HEK293T (cell line): ENCODE measurements at regions not wholly inside any gene's neighbourhood (a gene's known extent, or its start where the extent isn't known, plus 50 kb on each side); places are given as distances from the start of the nearest gene placed in this dataset.

Experiments used
- BHLHE40 ChIP-seq: fragments of 450-650 bp; IDR thresholded peaks from 2 replicates; pipeline ENCODE4 v1.6.1; 2016; ENCODE audit warnings: mild to moderate bottlenecking, moderate library complexity, borderline replicate concordance
- HDGF ChIP-seq: fragments of 450-650 bp; IDR thresholded peaks from 2 replicates; pipeline ENCODE4 v1.6.1; 2017; ENCODE audit warnings: antibody characterized with exemption, borderline replicate concordance
- LEF1 ChIP-seq: fragments of 450-650 bp; IDR thresholded peaks from 2 replicates; pipeline ENCODE4 v1.6.1; 2017; ENCODE audit warnings: mild to moderate bottlenecking, borderline replicate concordance
- NFRKB ChIP-seq: fragments of 450-650 bp; IDR thresholded peaks from 2 replicates; pipeline ENCODE4 v1.6.1; 2016; ENCODE audit warnings: mild to moderate bottlenecking, moderate library complexity
- PKNOX1 ChIP-seq: fragments of 450-650 bp; IDR thresholded peaks from 2 replicates; pipeline ENCODE4 v1.6.1; 2016
- SUZ12 ChIP-seq: fragments of 450-650 bp; IDR thresholded peaks from 2 replicates; pipeline ENCODE4 v1.6.1; 2016; ENCODE audit warnings: mild to moderate bottlenecking
- TARDBP ChIP-seq: fragments of 450-650 bp; IDR thresholded peaks from 2 replicates; pipeline ENCODE4 v1.6.1; 2016

DNA sequence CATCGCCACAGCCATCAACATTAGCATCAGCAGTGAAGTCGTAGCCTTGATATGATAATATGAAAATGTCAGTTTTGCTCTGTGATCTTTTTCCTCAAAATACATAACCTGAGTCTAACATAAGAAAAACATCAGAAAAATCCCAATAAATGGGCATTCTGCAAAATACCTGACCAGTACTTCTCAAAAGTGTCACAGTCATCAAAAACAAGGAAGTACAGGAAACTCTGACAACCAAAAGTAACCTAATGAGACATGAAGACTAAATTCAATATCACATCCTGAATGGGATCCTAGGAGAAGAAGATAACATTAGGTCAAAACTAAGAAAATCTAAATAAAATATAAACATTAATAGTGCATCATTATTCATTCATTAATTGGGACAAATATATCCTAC, 1731.0 kb downstream of the SUCLG1 start:
- no peak for TF ChIP-seq NFRKB
- no peak for TF ChIP-seq LEF1
- no peak for TF ChIP-seq BHLHE40
- TF ChIP-seq SUZ12, result no peak
- TF ChIP-seq PKNOX1, result no peak
- TF ChIP-seq HDGF, result no peak
- TF ChIP-seq TARDBP, result no peak
